SK-N-SH (cell line): ENCODE measurements at regions not wholly inside any gene's neighbourhood (a gene's known extent, or its start where the extent isn't known, plus 50 kb on each side); places are given as distances from the start of the nearest gene placed in this dataset.

Experiments
- EZH2phosphoT487 ChIP-seq: fragments of 200-600 bp; sonication (generic); IDR thresholded peaks from 2 replicates; pipeline ENCODE4 v1.6.1; 2017; ENCODE audit warnings: low read depth, mixed run types, mild to moderate bottlenecking, antibody characterized with exemption, moderate library complexity, borderline replicate concordance
- GABPA ChIP-seq: IDR thresholded peaks from 2 replicates; pipeline ENCODE4 v1.4.0; 2012; ENCODE audit warnings: low read depth, mild to moderate bottlenecking
- RCOR1 ChIP-seq: fragments of 150-350 bp; IDR thresholded peaks from 2 replicates; pipeline ENCODE4 v1.6.1; 2017; ENCODE audit warnings: antibody characterized with exemption, low read length
- SMC3 ChIP-seq: IDR thresholded peaks from 2 replicates; pipeline ENCODE4 v1.6.1; 2012; ENCODE audit warnings: low read depth, low read length, improper control_type of control experiment
- TF ChIP-seq, protein P1 (sequence below): IDR thresholded peaks from 2 replicates; pipeline ENCODE4 v1.4.0; 2012; ENCODE audit warnings: low read depth, borderline replicate concordance

DNA sequence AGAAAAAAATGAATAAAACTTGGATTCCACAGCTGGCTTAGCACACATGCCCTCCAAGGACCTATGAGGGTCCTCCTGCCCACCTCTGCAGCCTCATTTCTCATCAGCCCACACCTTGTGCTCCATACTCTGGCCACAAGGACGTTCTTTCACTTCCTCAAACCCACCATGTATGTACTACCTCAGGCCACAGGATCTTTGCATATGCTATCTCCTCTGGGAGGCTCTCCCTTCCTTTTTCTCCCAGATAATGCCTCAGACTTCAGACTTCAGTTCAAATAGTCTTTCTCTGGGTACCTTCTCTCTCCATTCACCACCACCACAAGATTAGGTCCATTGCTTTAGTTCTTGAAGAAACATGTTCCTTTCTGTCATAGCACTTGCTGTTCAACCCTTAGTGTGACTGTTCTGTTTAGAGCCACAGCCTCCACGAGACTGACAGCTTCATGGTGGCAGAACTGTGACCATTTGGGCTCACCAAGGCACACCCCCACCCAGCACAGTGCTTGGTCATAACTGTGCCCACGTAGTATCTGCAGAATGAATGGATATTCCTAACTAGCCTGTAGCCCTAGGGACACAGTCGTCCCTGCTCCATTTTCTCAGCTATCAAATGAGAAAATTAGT, 146.7 kb upstream of the LRFN2 start:
- TF ChIP-seq, protein P1, sequence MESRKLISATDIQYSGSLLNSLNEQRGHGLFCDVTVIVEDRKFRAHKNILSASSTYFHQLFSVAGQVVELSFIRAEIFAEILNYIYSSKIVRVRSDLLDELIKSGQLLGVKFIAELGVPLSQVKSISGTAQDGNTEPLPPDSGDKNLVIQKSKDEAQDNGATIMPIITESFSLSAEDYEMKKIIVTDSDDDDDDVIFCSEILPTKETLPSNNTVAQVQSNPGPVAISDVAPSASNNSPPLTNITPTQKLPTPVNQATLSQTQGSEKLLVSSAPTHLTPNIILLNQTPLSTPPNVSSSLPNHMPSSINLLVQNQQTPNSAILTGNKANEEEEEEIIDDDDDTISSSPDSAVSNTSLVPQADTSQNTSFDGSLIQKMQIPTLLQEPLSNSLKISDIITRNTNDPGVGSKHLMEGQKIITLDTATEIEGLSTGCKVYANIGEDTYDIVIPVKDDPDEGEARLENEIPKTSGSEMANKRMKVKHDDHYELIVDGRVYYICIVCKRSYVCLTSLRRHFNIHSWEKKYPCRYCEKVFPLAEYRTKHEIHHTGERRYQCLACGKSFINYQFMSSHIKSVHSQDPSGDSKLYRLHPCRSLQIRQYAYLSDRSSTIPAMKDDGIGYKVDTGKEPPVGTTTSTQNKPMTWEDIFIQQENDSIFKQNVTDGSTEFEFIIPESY = no peak
- TF ChIP-seq RCOR1 = no peak
- TF ChIP-seq GABPA = no peak
- TF ChIP-seq EZH2phosphoT487 = no peak
- no peak for TF ChIP-seq SMC3
